ENCODE measurements at regions not wholly inside any gene's neighbourhood (a gene's known extent, or its start where the extent isn't known, plus 50 kb on each side); places are given as distances from the start of the nearest gene placed in this dataset.

DNA sequence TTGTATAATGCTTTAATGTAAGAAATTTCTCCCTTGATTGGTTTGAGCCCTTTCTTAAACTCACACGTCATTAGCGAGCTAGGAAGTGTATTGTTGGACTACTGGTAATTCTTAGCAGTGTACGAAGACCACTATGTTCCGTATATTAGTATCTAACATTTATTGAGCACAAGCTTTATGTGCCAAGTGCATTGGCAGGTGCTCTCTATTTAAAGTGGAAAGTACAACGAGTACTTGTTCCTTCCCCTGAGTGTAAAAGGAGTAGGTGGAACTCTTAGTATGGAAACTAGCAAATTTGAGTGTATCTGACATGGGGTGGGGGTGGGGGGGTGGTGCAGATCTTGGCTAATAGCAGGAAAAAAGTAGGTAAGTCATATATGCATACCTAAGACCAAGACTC lies 594.7 kb downstream of the FGF9 start:
- TF ChIP-seq SIN3A (IDR thresholded peaks at IDR 0.05; ENCODE audit: borderline replicate concordance, insufficient read depth, low read length) (no peak), TAF1 (IDR thresholded peaks at IDR 0.05; ENCODE audit: borderline replicate concordance, insufficient read depth, low read length) (no peak), FOXP2 (optimal IDR thresholded peaks at IDR 0.05; ENCODE audit: borderline replicate concordance, extremely low read depth, extremely low read length, insufficient read depth) (no peak), POLR2AphosphoS5 (IDR thresholded peaks at IDR 0.05; ENCODE audit: low read depth, low read length) (no peak), REST (IDR thresholded peaks at IDR 0.05; ENCODE audit: insufficient read depth in 1 of 2, low read depth in 2 of 2, low read length in 2 of 2) (no peak)

- TF ChIP-seq TAF1 (IDR thresholded peaks at IDR 0.05; ENCODE audit: borderline replicate concordance, insufficient read depth, low read length) (no peak), SIN3A (IDR thresholded peaks at IDR 0.05; ENCODE audit: borderline replicate concordance, insufficient read depth, low read length) (no peak), POLR2AphosphoS5 (IDR thresholded peaks at IDR 0.05; ENCODE audit: low read depth, low read length) (no peak), REST (IDR thresholded peaks at IDR 0.05; ENCODE audit: insufficient read depth in 1 of 2, low read depth in 2 of 2, low read length in 2 of 2) (no peak), FOXP2 (optimal IDR thresholded peaks at IDR 0.05; ENCODE audit: borderline replicate concordance, extremely low read depth, extremely low read length, insufficient read depth) (no peak)
Measured at GRCh38 chr13:22270881-22271280, 600.0 kb downstream of the FGF9 start.

DNA sequence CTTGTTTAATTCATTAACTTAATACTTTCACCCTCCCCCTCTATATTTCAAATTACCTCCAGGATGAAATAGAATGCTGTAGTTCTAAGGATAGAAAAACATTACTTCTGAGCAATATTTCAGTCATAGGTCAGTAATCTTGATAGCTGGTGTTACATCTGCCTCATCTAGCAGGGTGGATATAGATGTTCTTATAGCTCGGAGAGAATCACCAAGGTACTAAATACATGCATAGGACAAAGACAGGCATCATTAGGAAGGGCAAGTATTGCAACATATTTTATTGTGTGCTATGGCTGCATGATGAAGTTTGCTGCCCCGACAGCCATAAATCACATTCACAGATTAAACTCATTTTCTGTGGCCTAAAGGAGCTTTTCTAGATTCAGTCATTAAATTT lies 601.0 kb downstream of the FGF9 start:
- TF ChIP-seq SIN3A (IDR thresholded peaks at IDR 0.05; ENCODE audit: borderline replicate concordance, insufficient read depth, low read length) (no peak), TAF1 (IDR thresholded peaks at IDR 0.05; ENCODE audit: borderline replicate concordance, insufficient read depth, low read length) (no peak), FOXP2 (optimal IDR thresholded peaks at IDR 0.05; ENCODE audit: borderline replicate concordance, extremely low read depth, extremely low read length, insufficient read depth) (no peak), POLR2AphosphoS5 (IDR thresholded peaks at IDR 0.05; ENCODE audit: low read depth, low read length) (no peak), REST (IDR thresholded peaks at IDR 0.05; ENCODE audit: insufficient read depth in 1 of 2, low read depth in 2 of 2, low read length in 2 of 2) (no peak)

GRCh38 chr13:22275393-22275792 lies 604.5 kb downstream of the FGF9 start:
- TF ChIP-seq REST (IDR thresholded peaks at IDR 0.05; ENCODE audit: insufficient read depth in 1 of 2, low read depth in 2 of 2, low read length in 2 of 2) = no peak
- no peak for TF ChIP-seq TAF1 (IDR thresholded peaks at IDR 0.05; ENCODE audit: borderline replicate concordance, insufficient read depth, low read length)

- TF ChIP-seq REST (IDR thresholded peaks at IDR 0.05; ENCODE audit: insufficient read depth in 1 of 2, low read depth in 2 of 2, low read length in 2 of 2) = no peak
- TF ChIP-seq POLR2AphosphoS5 (IDR thresholded peaks at IDR 0.05; ENCODE audit: low read depth, low read length) = no peak
- no peak for TF ChIP-seq FOXP2 (optimal IDR thresholded peaks at IDR 0.05; ENCODE audit: borderline replicate concordance, extremely low read depth, extremely low read length, insufficient read depth)
- TF ChIP-seq TAF1 (IDR thresholded peaks at IDR 0.05; ENCODE audit: borderline replicate concordance, insufficient read depth, low read length) = no peak
- TF ChIP-seq SIN3A (IDR thresholded peaks at IDR 0.05; ENCODE audit: borderline replicate concordance, insufficient read depth, low read length) = no peak
Measured at GRCh38 chr13:22276616-22277015, 605.7 kb downstream of the FGF9 start.
